ENCODE measurements at regions not wholly inside any gene's neighbourhood (a gene's known extent, or its start where the extent isn't known, plus 50 kb on each side); places are given as distances from the start of the nearest gene placed in this dataset.

GRCh38 chr3:104738271-104738670, 628.4 kb upstream of the ALCAM start:
- TF ChIP-seq CTCF (IDR thresholded peaks at IDR 0.05) (no peak), POLR2AphosphoS5 (IDR thresholded peaks at IDR 0.05; ENCODE audit: insufficient read depth in 1 of 2, low read depth in 1 of 2) (no peak), POLR2A (IDR thresholded peaks at IDR 0.05) (no peak)
